K562 (cell line): ENCODE measurements at regions not wholly inside any gene's neighbourhood (a gene's known extent, or its start where the extent isn't known, plus 50 kb on each side); places are given as distances from the start of the nearest gene placed in this dataset.

Source experiments
- ADNP ChIP-seq: fragments of 200-800 bp; sonication (Bioruptor generic); IDR thresholded peaks from 2 replicates; pipeline ENCODE4 v1.6.1; 2016; ENCODE audit warnings: missing genetic modification characterization, missing compliant biosample characterization
- ELF4 ChIP-seq: fragments of 450-650 bp; formaldehyde crosslinking; IDR thresholded peaks from 2 replicates; pipeline ENCODE4 v1.4.0; 2022; ENCODE audit warnings: missing genetic modification characterization
- ETV6 ChIP-seq, 3 experiments: fragments of 150-350 bp in 1 of 3; sonication (generic) in 1 of 3; formaldehyde crosslinking in 1 of 3; IDR thresholded peaks; 2 replicates each; pipeline versions ENCODE4 v1.6.1 to v1.8.0; 2014 to 2022; ENCODE audit warnings: borderline replicate concordance in 2 of 3, low read depth in 2 of 3, antibody characterized with exemption in 1 of 3, low read length in 1 of 3, mild to moderate bottlenecking in 1 of 3, missing genetic modification reagents in 1 of 3
- GATA2 ChIP-seq: sonication (generic); formaldehyde crosslinking; IDR thresholded peaks from 2 replicates; pipeline ENCODE4 v1.4.0; 2020; ENCODE audit warnings: mild to moderate bottlenecking, missing genetic modification reagents
- TARDBP ChIP-seq: fragments of 450-650 bp; IDR thresholded peaks from 2 replicates; pipeline ENCODE4 v1.6.1; 2016
- TEAD4 ChIP-seq, 2 experiments: sonication (generic) in 1 of 2; formaldehyde crosslinking in 1 of 2; IDR thresholded peaks; 2 replicates each; pipeline versions ENCODE4 v1.6.1 to v1.8.0; 2012 to 2022; ENCODE audit warnings: borderline replicate concordance in 1 of 2, inconsistent platforms in 1 of 2, low read length in 1 of 2, mild to moderate bottlenecking in 1 of 2, missing genetic modification reagents in 1 of 2
- ZBTB9 ChIP-seq: fragments of 450-650 bp; formaldehyde crosslinking; IDR thresholded peaks from 2 replicates; pipeline ENCODE4 v1.4.0; 2020; ENCODE audit warnings: mild to moderate bottlenecking, moderate library complexity
- ZMIZ1 ChIP-seq, 2 experiments: fragments of 150-350 bp in 1 of 2; IDR thresholded peaks; 2 replicates each; pipeline ENCODE4 v1.6.1; 2012 to 2016; ENCODE audit warnings: low read depth in 2 of 2, low read length in 2 of 2, mild to moderate bottlenecking in 1 of 2, moderate library complexity in 1 of 2
- ZNF140 ChIP-seq: fragments of 250-450 bp; sonication (Bioruptor Pico); IDR thresholded peaks from 2 replicates; pipeline ENCODE4 v1.8.0; 2021; ENCODE audit warnings: moderate library complexity, mild to moderate bottlenecking, inconsistent platforms
- ZNF197 ChIP-seq: fragments of 200-800 bp; sonication (Bioruptor generic); IDR thresholded peaks from 2 replicates; pipeline ENCODE4 v1.6.1; 2016; ENCODE audit warnings: low read depth, missing genetic modification characterization, missing compliant biosample characterization
- ZNF695 ChIP-seq: fragments of 450-650 bp; formaldehyde crosslinking; IDR thresholded peaks from 2 replicates; pipeline ENCODE4 v1.4.0; 2020; ENCODE audit warnings: mild to moderate bottlenecking, moderate library complexity
- TF ChIP-seq, protein P1 (sequence below): sonication (generic); formaldehyde crosslinking; IDR thresholded peaks from 2 replicates; pipeline ENCODE4 v1.5.0; 2020; ENCODE audit warnings: missing genetic modification reagents
- TF ChIP-seq, protein P2 (sequence below): fragments of 150-350 bp; IDR thresholded peaks from 2 replicates; pipeline ENCODE4 v1.6.1; 2014; ENCODE audit warnings: low read depth, mild to moderate bottlenecking, low read length, borderline replicate concordance
- TF ChIP-seq, protein P3 (sequence below): fragments of 450-650 bp; IDR thresholded peaks from 2 replicates; pipeline ENCODE4 v1.6.1; 2016
- TF ChIP-seq, protein P4 (sequence below): fragments of 200-800 bp; sonication (Bioruptor generic); IDR thresholded peaks from 2 replicates; pipeline ENCODE4 v1.6.1; 2017; ENCODE audit warnings: missing genetic modification characterization, missing compliant biosample characterization

- peak; percentile 93 for TF ChIP-seq ZNF197 (CRISPR knock-in tag)
- TF ChIP-seq ADNP (tag), result peak; percentile 51; the same call in 1 of the 2 replicates
- TF ChIP-seq GATA2 (CRISPR knock-in tag), result peak; percentile 96
- peak in 1 of 2 experiments; percentile 66; a peak in 1 of 4 replicates for TF ChIP-seq ETV6 (IDR thresholded peaks at IDR 0.05; ENCODE audit: borderline replicate concordance in 1 of 2, low read depth in 2 of 2, low read length in 1 of 2)
- TF ChIP-seq ETV6 (CRISPR knock-in tag; IDR thresholded peaks at IDR 0.05; ENCODE audit: borderline replicate concordance), result no peak
- TF ChIP-seq ELF4 (CRISPR knock-in tag), result peak; percentile 99
- TF ChIP-seq, protein P1, sequence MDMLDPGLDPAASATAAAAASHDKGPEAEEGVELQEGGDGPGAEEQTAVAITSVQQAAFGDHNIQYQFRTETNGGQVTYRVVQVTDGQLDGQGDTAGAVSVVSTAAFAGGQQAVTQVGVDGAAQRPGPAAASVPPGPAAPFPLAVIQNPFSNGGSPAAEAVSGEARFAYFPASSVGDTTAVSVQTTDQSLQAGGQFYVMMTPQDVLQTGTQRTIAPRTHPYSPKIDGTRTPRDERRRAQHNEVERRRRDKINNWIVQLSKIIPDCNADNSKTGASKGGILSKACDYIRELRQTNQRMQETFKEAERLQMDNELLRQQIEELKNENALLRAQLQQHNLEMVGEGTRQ (CRISPR knock-in tag), result no peak
- peak in 1 of 2 experiments; percentile 99; a peak in 2 of 4 replicates for TF ChIP-seq ZMIZ1 (IDR thresholded peaks at IDR 0.05; ENCODE audit: low read depth in 2 of 2, low read length in 2 of 2)
- TF ChIP-seq, protein P2, sequence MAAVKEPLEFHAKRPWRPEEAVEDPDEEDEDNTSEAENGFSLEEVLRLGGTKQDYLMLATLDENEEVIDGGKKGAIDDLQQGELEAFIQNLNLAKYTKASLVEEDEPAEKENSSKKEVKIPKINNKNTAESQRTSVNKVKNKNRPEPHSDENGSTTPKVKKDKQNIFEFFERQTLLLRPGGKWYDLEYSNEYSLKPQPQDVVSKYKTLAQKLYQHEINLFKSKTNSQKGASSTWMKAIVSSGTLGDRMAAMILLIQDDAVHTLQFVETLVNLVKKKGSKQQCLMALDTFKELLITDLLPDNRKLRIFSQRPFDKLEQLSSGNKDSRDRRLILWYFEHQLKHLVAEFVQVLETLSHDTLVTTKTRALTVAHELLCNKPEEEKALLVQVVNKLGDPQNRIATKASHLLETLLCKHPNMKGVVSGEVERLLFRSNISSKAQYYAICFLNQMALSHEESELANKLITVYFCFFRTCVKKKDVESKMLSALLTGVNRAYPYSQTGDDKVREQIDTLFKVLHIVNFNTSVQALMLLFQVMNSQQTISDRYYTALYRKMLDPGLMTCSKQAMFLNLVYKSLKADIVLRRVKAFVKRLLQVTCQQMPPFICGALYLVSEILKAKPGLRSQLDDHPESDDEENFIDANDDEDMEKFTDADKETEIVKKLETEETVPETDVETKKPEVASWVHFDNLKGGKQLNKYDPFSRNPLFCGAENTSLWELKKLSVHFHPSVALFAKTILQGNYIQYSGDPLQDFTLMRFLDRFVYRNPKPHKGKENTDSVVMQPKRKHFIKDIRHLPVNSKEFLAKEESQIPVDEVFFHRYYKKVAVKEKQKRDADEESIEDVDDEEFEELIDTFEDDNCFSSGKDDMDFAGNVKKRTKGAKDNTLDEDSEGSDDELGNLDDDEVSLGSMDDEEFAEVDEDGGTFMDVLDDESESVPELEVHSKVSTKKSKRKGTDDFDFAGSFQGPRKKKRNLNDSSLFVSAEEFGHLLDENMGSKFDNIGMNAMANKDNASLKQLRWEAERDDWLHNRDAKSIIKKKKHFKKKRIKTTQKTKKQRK, result no peak
- TF ChIP-seq, protein P3, sequence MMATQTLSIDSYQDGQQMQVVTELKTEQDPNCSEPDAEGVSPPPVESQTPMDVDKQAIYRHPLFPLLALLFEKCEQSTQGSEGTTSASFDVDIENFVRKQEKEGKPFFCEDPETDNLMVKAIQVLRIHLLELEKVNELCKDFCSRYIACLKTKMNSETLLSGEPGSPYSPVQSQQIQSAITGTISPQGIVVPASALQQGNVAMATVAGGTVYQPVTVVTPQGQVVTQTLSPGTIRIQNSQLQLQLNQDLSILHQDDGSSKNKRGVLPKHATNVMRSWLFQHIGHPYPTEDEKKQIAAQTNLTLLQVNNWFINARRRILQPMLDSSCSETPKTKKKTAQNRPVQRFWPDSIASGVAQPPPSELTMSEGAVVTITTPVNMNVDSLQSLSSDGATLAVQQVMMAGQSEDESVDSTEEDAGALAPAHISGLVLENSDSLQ, result peak; percentile 53; the same call in 1 of the 2 replicates
- TF ChIP-seq ZBTB9, result peak; percentile 92; the same call in 1 of the 2 replicates
- TF ChIP-seq TEAD4 (IDR thresholded peaks at IDR 0.05; ENCODE audit: low read length), result peak; percentile 100
- TF ChIP-seq TEAD4 (CRISPR knock-in tag; IDR thresholded peaks at IDR 0.05; ENCODE audit: borderline replicate concordance), result no peak
- no peak for TF ChIP-seq ZNF140 (CRISPR knock-in tag)
- TF ChIP-seq TARDBP, result peak; percentile 96
- TF ChIP-seq, protein P4, sequence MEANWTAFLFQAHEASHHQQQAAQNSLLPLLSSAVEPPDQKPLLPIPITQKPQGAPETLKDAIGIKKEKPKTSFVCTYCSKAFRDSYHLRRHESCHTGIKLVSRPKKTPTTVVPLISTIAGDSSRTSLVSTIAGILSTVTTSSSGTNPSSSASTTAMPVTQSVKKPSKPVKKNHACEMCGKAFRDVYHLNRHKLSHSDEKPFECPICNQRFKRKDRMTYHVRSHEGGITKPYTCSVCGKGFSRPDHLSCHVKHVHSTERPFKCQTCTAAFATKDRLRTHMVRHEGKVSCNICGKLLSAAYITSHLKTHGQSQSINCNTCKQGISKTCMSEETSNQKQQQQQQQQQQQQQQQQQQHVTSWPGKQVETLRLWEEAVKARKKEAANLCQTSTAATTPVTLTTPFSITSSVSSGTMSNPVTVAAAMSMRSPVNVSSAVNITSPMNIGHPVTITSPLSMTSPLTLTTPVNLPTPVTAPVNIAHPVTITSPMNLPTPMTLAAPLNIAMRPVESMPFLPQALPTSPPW (CRISPR knock-in tag), result peak; percentile 70; the same call in 1 of the 2 replicates
- no peak for TF ChIP-seq ZNF695 (CRISPR knock-in tag)
Measured at GRCh38 chr6:144886682-144887081, 601.5 kb downstream of the UTRN start (continued).
